ENCODE measurements at regions not wholly inside any gene's neighbourhood (a gene's known extent, or its start where the extent isn't known, plus 50 kb on each side); places are given as distances from the start of the nearest gene placed in this dataset.
"Not testable (repeated sequence)": the region's sequence is repeated elsewhere in the genome, so short reads cannot be mapped to it uniquely, and the experiment has no call there.

- no peak for DNase-seq (ENCODE audit: low spot score)
Observed at GRCh38 chr16:77067900-77068299, 123.1 kb upstream of the MON1B start.

GRCh38 chr16:77068402-77068801 is 122.6 kb upstream of the MON1B start:
- DNase-seq (ENCODE audit: low spot score) = no peak

GRCh38 chr16:77069929-77070328 is 121.1 kb upstream of the MON1B start:
- no peak for DNase-seq (ENCODE audit: low spot score)

- no peak for DNase-seq (ENCODE audit: low spot score)
Observed at GRCh38 chr16:77070683-77071082, 120.3 kb upstream of the MON1B start.

GRCh38 chr16:77076839-77077238 is 114.2 kb upstream of the MON1B start:
- no peak for DNase-seq (ENCODE audit: low spot score)

GRCh38 chr16:77077256-77077922 is 113.6 kb upstream of the MON1B start:
- DNase-seq (ENCODE audit: low spot score) = no peak

- no peak for DNase-seq (ENCODE audit: low spot score)
Observed at GRCh38 chr16:77085981-77086380, 105.0 kb upstream of the MON1B start.

GRCh38 chr16:77090062-77090461 is 100.9 kb upstream of the MON1B start:
- no peak for DNase-seq (ENCODE audit: low spot score)

- no peak for DNase-seq (ENCODE audit: low spot score)
Observed at GRCh38 chr16:77093309-77093708, 97.7 kb upstream of the MON1B start.

- no peak for DNase-seq (ENCODE audit: low spot score)
Observed at GRCh38 chr16:77093999-77094398, 97.0 kb upstream of the MON1B start.

GRCh38 chr16:77111056-77111565 is 79.9 kb upstream of the MON1B start:
- no peak for DNase-seq (ENCODE audit: low spot score)

GRCh38 chr16:77112746-77113145 is 78.2 kb upstream of the MON1B start:
- DNase-seq (ENCODE audit: low spot score) = no peak

- no peak for DNase-seq (ENCODE audit: low spot score)
Observed at GRCh38 chr16:77113835-77114234, 77.2 kb upstream of the MON1B start.

- DNase-seq (ENCODE audit: low spot score) = not testable (repeated sequence)
Observed at GRCh38 chr16:77114361-77114760, 76.6 kb upstream of the MON1B start.

- no peak for DNase-seq (ENCODE audit: low spot score)
Observed at GRCh38 chr16:77116856-77117255, 74.1 kb upstream of the MON1B start.

- DNase-seq (ENCODE audit: low spot score) = no peak
Observed at GRCh38 chr16:77117707-77118106, 73.3 kb upstream of the MON1B start.

GRCh38 chr16:77131398-77131797 is 59.6 kb upstream of the MON1B start:
- no peak for DNase-seq (ENCODE audit: low spot score)

GRCh38 chr16:77132051-77132618 is 58.9 kb upstream of the MON1B start:
- no peak for DNase-seq (ENCODE audit: low spot score)

- no peak for DNase-seq (ENCODE audit: low spot score)
Observed at GRCh38 chr16:77133706-77134105, 57.3 kb upstream of the MON1B start.

GRCh38 chr16:77137045-77137444 is 53.9 kb upstream of the MON1B start:
- no peak for DNase-seq (ENCODE audit: low spot score)

Measured in cerebellar cortex (tissue), 1 donor.